Neural progenitor cell (in vitro differentiated cells): ENCODE measurements at regions not wholly inside any gene's neighbourhood (a gene's known extent, or its start where the extent isn't known, plus 50 kb on each side); places are given as distances from the start of the nearest gene placed in this dataset.

Experiments
- DNase-seq: peaks from one replicate; pipeline ENCODE4 v3.0.0-alpha.2; 2016; ENCODE audit warnings: low spot score
- H2AFZ ChIP-seq: fragments of 200-600 bp; sonication (generic); replicated peaks from 2 replicates; pipeline ENCODE4 v1.6.1; 2016; ENCODE audit warnings: antibody characterized with exemption
- H3F3A ChIP-seq: fragments of 200-600 bp; sonication (generic); 2 replicates; pipeline ENCODE4 v1.6.1; 2016; ENCODE audit warnings: antibody characterized with exemption, low read depth
- H3K27ac ChIP-seq: fragments of 200-600 bp; sonication (generic); 2 replicates; pipeline ENCODE4 v1.5.1; 2016; ENCODE audit warnings: mild to moderate bottlenecking
- H3K27me3 ChIP-seq: fragments of 200-600 bp; sonication (generic); 2 replicates; pipeline ENCODE4 v1.6.1; 2016; ENCODE audit warnings: mild to moderate bottlenecking, moderate library complexity
- H3K36me3 ChIP-seq: fragments of 200-600 bp; sonication (generic); 2 replicates; pipeline ENCODE4 v1.5.1; 2016
- H3K4me1 ChIP-seq: fragments of 200-600 bp; sonication (generic); 2 replicates; pipeline ENCODE4 v1.6.1; 2016; ENCODE audit warnings: mixed run types
- H3K4me2 ChIP-seq: fragments of 200-600 bp; sonication (generic); 2 replicates; pipeline ENCODE4 v1.6.1; 2016
- H3K4me3 ChIP-seq: fragments of 200-600 bp; sonication (generic); 2 replicates; pipeline ENCODE4 v1.5.1; 2016
- H3K79me2 ChIP-seq: fragments of 200-600 bp; sonication (generic); 2 replicates; pipeline ENCODE4 v1.6.1; 2016; ENCODE audit warnings: low read depth
- H3K9ac ChIP-seq: fragments of 200-600 bp; sonication (generic); 2 replicates; pipeline ENCODE4 v1.6.1; 2016
- H3K9me3 ChIP-seq: fragments of 200-600 bp; sonication (generic); 2 replicates; pipeline ENCODE4 v1.5.1; 2016; ENCODE audit warnings: low read depth
- H4K20me1 ChIP-seq: fragments of 200-600 bp; sonication (generic); 2 replicates; pipeline ENCODE4 v1.6.1; 2016; ENCODE audit warnings: low read depth
- H3K27ac Mint-ChIP-seq: 3 replicates; pipeline ENCODE4 v1.8.0; 2021; ENCODE audit warnings: mixed read lengths
- H3K27me3 Mint-ChIP-seq: 2 replicates; pipeline ENCODE4 v1.8.0; 2022; ENCODE audit warnings: low read depth, mild to moderate bottlenecking, inconsistent platforms, moderate library complexity, mixed read lengths; ENCODE audit not compliant: insufficient read depth
- H3K36me3 Mint-ChIP-seq: 3 replicates; pipeline ENCODE4 v1.8.0; 2021; ENCODE audit warnings: mixed read lengths
- H3K4me1 Mint-ChIP-seq: 3 replicates; pipeline ENCODE4 v1.8.0; 2021; ENCODE audit warnings: mixed read lengths
- H3K4me3 Mint-ChIP-seq: 3 replicates; pipeline ENCODE4 v1.8.0; 2021; ENCODE audit warnings: mild to moderate bottlenecking, moderate library complexity, mixed read lengths
- H3K9me3 Mint-ChIP-seq: 3 replicates; pipeline ENCODE4 v1.8.0; 2020; ENCODE audit warnings: mixed read lengths
- CTCF ChIP-seq: fragments of 200-600 bp; sonication (generic); IDR thresholded peaks from 2 replicates; pipeline ENCODE4 v1.5.1; 2017; ENCODE audit warnings: antibody characterized with exemption, mild to moderate bottlenecking
- EZH2 ChIP-seq: fragments of 200-600 bp; sonication (generic); IDR thresholded peaks from 2 replicates; pipeline ENCODE4 v1.6.1; 2017; ENCODE audit warnings: antibody characterized with exemption, mild to moderate bottlenecking, moderate library complexity
- EZH2phosphoT487 ChIP-seq: fragments of 200-600 bp; sonication (generic); IDR thresholded peaks from 2 replicates; pipeline ENCODE4 v1.6.1; 2017; ENCODE audit warnings: antibody characterized with exemption

- Histone ChIP-seq H3K4me3 (no peak overlapping the region), H3F3A (no peaks in the 10 kb centered on the region), H3K36me3 (peaks cover 3% of the 10 kb centered on the region), H3K27me3 (no peaks in the 10 kb centered on the region), H3K4me1 (no peaks in the 10 kb centered on the region), H3K79me2 (no peaks in the 10 kb centered on the region), H3K4me2 (no peak overlapping the region), H3K9ac (no peak overlapping the region), H3K27ac (no peak overlapping the region), H3K9me3 (no peaks in the 10 kb centered on the region), H4K20me1 (no peaks in the 10 kb centered on the region), H2AFZ (no peak overlapping the region)
- DNase-seq, result no peak
- no peak overlapping the region for H3K4me3 Mint-ChIP-seq
- H3K9me3 Mint-ChIP-seq, result no peaks in the 10 kb centered on the region
- no peaks in the 10 kb centered on the region for H3K27me3 Mint-ChIP-seq
- TF ChIP-seq EZH2phosphoT487 (no peak), EZH2 (no peak), CTCF (no peak)
- no peaks in the 10 kb centered on the region for H3K4me1 Mint-ChIP-seq
- H3K36me3 Mint-ChIP-seq, result no peaks in the 10 kb centered on the region
- H3K27ac Mint-ChIP-seq, result no peak overlapping the region
Measured at GRCh38 chr10:118173296-118173695, 126.6 kb upstream of the RAB11FIP2 start.

- TF ChIP-seq EZH2, result no peak
- TF ChIP-seq EZH2phosphoT487, result no peak
- TF ChIP-seq CTCF, result no peak
- H3K79me2 ChIP-seq, result no peaks in the 10 kb centered on the region
Measured at GRCh38 chr10:118171861-118172260, 125.1 kb upstream of the RAB11FIP2 start.

GRCh38 chr10:118167056-118167700, 120.4 kb upstream of the RAB11FIP2 start:
- H3K79me2 ChIP-seq, result no peaks in the 10 kb centered on the region
- no peak overlapping the region for H3K27ac ChIP-seq
- Mint-ChIP-seq H3K36me3 (no peaks in the 10 kb centered on the region), H3K27me3 (no peaks in the 10 kb centered on the region), H3K4me3 (no peak overlapping the region), H3K9me3 (no peaks in the 10 kb centered on the region), H3K27ac (no peak overlapping the region), H3K4me1 (peaks cover 7% of the 10 kb centered on the region)
- H2AFZ ChIP-seq, result no peak overlapping the region
- no peak for TF ChIP-seq EZH2phosphoT487
- no peak for TF ChIP-seq CTCF
- TF ChIP-seq EZH2, result no peak
- H3K36me3 ChIP-seq, result no peaks in the 10 kb centered on the region
- H3K4me1 ChIP-seq, result peaks cover 10% of the 10 kb centered on the region
- DNase-seq, result no peak
- H3K4me3 ChIP-seq, result no peak overlapping the region
- H3K9ac ChIP-seq, result no peak overlapping the region
- H3K27me3 ChIP-seq, result no peaks in the 10 kb centered on the region
- H3F3A ChIP-seq, result no peaks in the 10 kb centered on the region
- no peaks in the 10 kb centered on the region for H4K20me1 ChIP-seq
- H3K9me3 ChIP-seq, result no peaks in the 10 kb centered on the region
- H3K4me2 ChIP-seq, result no peak overlapping the region

More at GRCh38 chr10:118171861-118172260, 125.1 kb upstream of the RAB11FIP2 start:
- Histone ChIP-seq H3K9me3 (no peaks in the 10 kb centered on the region), H3K4me1 (no peaks in the 10 kb centered on the region), H4K20me1 (no peaks in the 10 kb centered on the region), H3K36me3 (peaks cover 3% of the 10 kb centered on the region), H3K4me3 (no peak overlapping the region), H3K9ac (no peak overlapping the region), H3K27ac (no peak overlapping the region), H2AFZ (no peak overlapping the region), H3F3A (no peaks in the 10 kb centered on the region), H3K4me2 (no peak overlapping the region), H3K27me3 (no peaks in the 10 kb centered on the region)
- Mint-ChIP-seq H3K27ac (no peak overlapping the region), H3K27me3 (no peaks in the 10 kb centered on the region), H3K9me3 (no peaks in the 10 kb centered on the region), H3K36me3 (no peaks in the 10 kb centered on the region), H3K4me3 (no peak overlapping the region), H3K4me1 (peaks cover 7% of the 10 kb centered on the region)
- no peak for DNase-seq
